ENCODE measurements at regions not wholly inside any gene's neighbourhood (a gene's known extent, or its start where the extent isn't known, plus 50 kb on each side); places are given as distances from the start of the nearest gene placed in this dataset.
"Not testable (repeated sequence)": the region's sequence is repeated elsewhere in the genome, so short reads cannot be mapped to it uniquely, and the experiment has no call there.

GRCh38 chr11:24412722-24413121, 84.1 kb upstream of the LUZP2 start:
- Histone ChIP-seq H3K4me1 (ENCODE audit: insufficient read depth, low read length) (no peaks in the 10 kb centered on the region), H3K36me3 (ENCODE audit: insufficient read depth, low read length) (no peaks in the 10 kb centered on the region), H3K27me3 (ENCODE audit: insufficient read depth, low read length) (no peaks in the 10 kb centered on the region), H3K9ac (ENCODE audit: low read depth, low read length) (no peak overlapping the region), H3K4me3 (ENCODE audit: low read length) (no peak overlapping the region), H3K27ac (ENCODE audit: low read depth, low read length) (no peak overlapping the region), H3K9me3 (ENCODE audit: insufficient read depth, low read depth, low read length) (no peaks in the 10 kb centered on the region)
- WGBS: 100% methylated on average over 2 of the region's 2 CpGs

GRCh38 chr11:24413391-24413790, 83.5 kb upstream of the LUZP2 start:
- H3K36me3 ChIP-seq (ENCODE audit: insufficient read depth, low read length): no peaks in the 10 kb centered on the region
- H3K9ac ChIP-seq (ENCODE audit: low read depth, low read length): no peak overlapping the region
- WGBS: 100% methylated on average over 1 of the region's 1 CpG
- no peaks in the 10 kb centered on the region for H3K27me3 ChIP-seq (ENCODE audit: insufficient read depth, low read length)
- H3K9me3 ChIP-seq (ENCODE audit: insufficient read depth, low read depth, low read length): no peaks in the 10 kb centered on the region
- no peaks in the 10 kb centered on the region for H3K4me1 ChIP-seq (ENCODE audit: insufficient read depth, low read length)
- no peak overlapping the region for H3K27ac ChIP-seq (ENCODE audit: low read depth, low read length)
- no peak overlapping the region for H3K4me3 ChIP-seq (ENCODE audit: low read length)

GRCh38 chr11:24415955-24416636, 80.8 kb upstream of the LUZP2 start:
- not testable (repeated sequence) for H3K9ac ChIP-seq (ENCODE audit: low read depth, low read length); H3K27me3 ChIP-seq (ENCODE audit: insufficient read depth, low read length); H3K36me3 ChIP-seq (ENCODE audit: insufficient read depth, low read length); H3K27ac ChIP-seq (ENCODE audit: low read depth, low read length); H3K4me1 ChIP-seq (ENCODE audit: insufficient read depth, low read length); H3K4me3 ChIP-seq (ENCODE audit: low read length); H3K9me3 ChIP-seq (ENCODE audit: insufficient read depth, low read depth, low read length)
- WGBS: 97% methylated on average over 34 of the region's 34 CpGs

- Histone ChIP-seq H3K4me3 (ENCODE audit: low read length) (no peak overlapping the region), H3K27me3 (ENCODE audit: insufficient read depth, low read length) (no peaks in the 10 kb centered on the region), H3K4me1 (ENCODE audit: insufficient read depth, low read length) (peaks cover 7% of the 10 kb centered on the region; the same call in 1 of the 2 replicates), H3K36me3 (ENCODE audit: insufficient read depth, low read length) (no peaks in the 10 kb centered on the region), H3K27ac (ENCODE audit: low read depth, low read length) (no peak overlapping the region), H3K9me3 (ENCODE audit: insufficient read depth, low read depth, low read length) (no peaks in the 10 kb centered on the region), H3K9ac (ENCODE audit: low read depth, low read length) (no peak overlapping the region)
- WGBS: 95% methylated on average over 3 of the region's 3 CpGs
These were observed 75.1 kb upstream of the LUZP2 start for GRCh38 chr11:24421766-24422165.

GRCh38 chr11:24422376-24422775, 74.5 kb upstream of the LUZP2 start:
- Histone ChIP-seq H3K27me3 (ENCODE audit: insufficient read depth, low read length) (no peaks in the 10 kb centered on the region), H3K4me1 (ENCODE audit: insufficient read depth, low read length) (peaks cover 7% of the 10 kb centered on the region; the same call in 1 of the 2 replicates), H3K9ac (ENCODE audit: low read depth, low read length) (no peak overlapping the region), H3K4me3 (ENCODE audit: low read length) (no peak overlapping the region), H3K36me3 (ENCODE audit: insufficient read depth, low read length) (no peaks in the 10 kb centered on the region), H3K9me3 (ENCODE audit: insufficient read depth, low read depth, low read length) (no peaks in the 10 kb centered on the region), H3K27ac (ENCODE audit: low read depth, low read length) (no peak overlapping the region)
- 84% methylated on average over 1 of the region's 1 CpG for WGBS

- Histone ChIP-seq H3K9ac (ENCODE audit: low read depth, low read length) (no peak overlapping the region), H3K4me1 (ENCODE audit: insufficient read depth, low read length) (no peaks in the 10 kb centered on the region), H3K27ac (ENCODE audit: low read depth, low read length) (no peak overlapping the region), H3K36me3 (ENCODE audit: insufficient read depth, low read length) (no peaks in the 10 kb centered on the region), H3K4me3 (ENCODE audit: low read length) (no peak overlapping the region), H3K27me3 (ENCODE audit: insufficient read depth, low read length) (no peaks in the 10 kb centered on the region), H3K9me3 (ENCODE audit: insufficient read depth, low read depth, low read length) (no peaks in the 10 kb centered on the region)
- 91% methylated on average over 4 of the region's 4 CpGs for WGBS
These were observed 59.7 kb upstream of the LUZP2 start for GRCh38 chr11:24437123-24437522.
